ENCODE measurements at regions not wholly inside any gene's neighbourhood (a gene's known extent, or its start where the extent isn't known, plus 50 kb on each side); places are given as distances from the start of the nearest gene placed in this dataset.

DNA sequence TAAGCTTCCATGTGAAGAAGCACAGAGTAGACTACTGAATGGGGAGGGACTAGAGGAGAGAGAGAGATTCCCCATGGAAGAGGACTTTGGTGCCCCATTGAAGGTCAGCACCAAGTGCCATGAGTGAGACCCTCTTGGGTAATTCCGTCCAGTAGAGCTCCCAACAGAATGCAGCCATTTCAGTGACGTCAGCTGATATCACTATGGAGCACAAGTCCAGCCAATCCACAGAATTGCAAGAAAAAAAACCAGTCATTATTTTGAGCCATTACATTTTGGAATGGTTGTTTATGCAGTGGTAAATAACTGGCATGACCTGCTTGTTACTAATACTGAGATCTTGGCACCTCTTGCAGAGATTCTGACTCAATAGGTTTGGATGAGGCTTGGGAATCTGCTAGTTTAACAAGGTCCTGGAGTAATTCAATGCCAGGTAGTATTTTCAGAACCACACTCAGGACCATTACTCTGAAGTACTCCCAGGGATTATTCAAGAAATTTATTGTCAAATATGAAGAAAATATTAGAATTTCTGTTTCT is 52.6 kb upstream of the SP8 start:
- FAIRE-seq (no peak), DNase-seq (ENCODE audit: insufficient read length, low spot score) (no peak)
- TF ChIP-seq POU2F2 (IDR thresholded peaks at IDR 0.05; ENCODE audit: low read depth, low read length) (no peak), SPI1 (IDR thresholded peaks at IDR 0.05; ENCODE audit: low read depth, low read length) (no peak), POLR2A (IDR thresholded peaks at IDR 0.05; ENCODE audit: low read depth, low read length) (no peak), POLR2AphosphoS5 (IDR thresholded peaks at IDR 0.05; ENCODE audit: low read depth, low read length) (no peak), TAF1 (IDR thresholded peaks at IDR 0.05; ENCODE audit: low read depth, low read length) (no peak), PAX5 (IDR thresholded peaks at IDR 0.05; ENCODE audit: insufficient read depth, low read length, severe bottlenecking) (no peak)

DNA sequence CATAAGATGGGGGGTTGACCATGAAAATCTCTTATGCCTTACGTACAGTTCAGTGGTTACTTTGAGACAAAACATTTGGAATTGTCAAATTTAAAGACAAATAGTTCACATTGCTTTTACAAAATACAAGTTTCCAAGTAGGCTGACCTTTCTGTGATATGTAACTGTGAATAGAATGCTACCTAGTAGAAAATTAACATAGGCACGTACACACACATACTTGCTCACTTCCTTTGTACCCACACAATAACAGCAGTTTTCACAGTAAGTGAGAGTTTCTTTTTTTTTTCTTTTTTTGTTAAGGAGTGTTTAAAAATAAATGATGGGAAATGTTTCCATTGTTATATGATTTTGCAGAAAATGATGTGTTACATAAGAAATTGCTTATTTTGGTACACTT is 53.3 kb upstream of the SP8 start:
- DNase-seq (ENCODE audit: insufficient read length, low spot score), result no peak
- TF ChIP-seq POU2F2 (IDR thresholded peaks at IDR 0.05; ENCODE audit: low read depth, low read length), result no peak
- TF ChIP-seq PAX5 (IDR thresholded peaks at IDR 0.05; ENCODE audit: insufficient read depth, low read length, severe bottlenecking), result no peak
- TF ChIP-seq TAF1 (IDR thresholded peaks at IDR 0.05; ENCODE audit: low read depth, low read length), result no peak
- no peak for FAIRE-seq

DNA sequence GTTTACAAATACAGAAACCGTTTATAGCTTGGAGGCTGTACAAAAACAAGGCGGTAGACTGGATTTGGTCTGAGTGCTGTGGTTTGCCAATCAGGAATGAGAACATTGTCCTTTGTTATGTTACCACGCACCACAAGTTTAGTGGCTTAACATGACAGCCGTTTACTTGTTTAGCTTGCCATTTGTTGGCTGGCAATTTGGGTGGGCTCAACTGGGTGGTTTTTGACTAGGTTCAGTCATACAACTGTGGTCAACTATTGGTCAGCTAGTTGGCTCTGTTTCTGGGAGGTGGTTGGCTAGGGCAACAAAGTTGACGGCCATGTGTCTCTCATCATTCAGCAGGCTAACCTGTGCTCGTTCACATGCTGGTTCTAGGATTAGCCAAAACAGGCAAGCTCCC is 60.1 kb upstream of the SP8 start:
- TF ChIP-seq PAX5 (IDR thresholded peaks at IDR 0.05; ENCODE audit: insufficient read depth, low read length, severe bottlenecking) (no peak), POU2F2 (IDR thresholded peaks at IDR 0.05; ENCODE audit: low read depth, low read length) (no peak), POLR2AphosphoS5 (IDR thresholded peaks at IDR 0.05; ENCODE audit: low read depth, low read length) (no peak), SPI1 (IDR thresholded peaks at IDR 0.05; ENCODE audit: low read depth, low read length) (no peak), POLR2A (IDR thresholded peaks at IDR 0.05; ENCODE audit: low read depth, low read length) (no peak), TAF1 (IDR thresholded peaks at IDR 0.05; ENCODE audit: low read depth, low read length) (no peak)
- DNase-seq (ENCODE audit: insufficient read length, low spot score) (no peak), FAIRE-seq (no peak)

DNA sequence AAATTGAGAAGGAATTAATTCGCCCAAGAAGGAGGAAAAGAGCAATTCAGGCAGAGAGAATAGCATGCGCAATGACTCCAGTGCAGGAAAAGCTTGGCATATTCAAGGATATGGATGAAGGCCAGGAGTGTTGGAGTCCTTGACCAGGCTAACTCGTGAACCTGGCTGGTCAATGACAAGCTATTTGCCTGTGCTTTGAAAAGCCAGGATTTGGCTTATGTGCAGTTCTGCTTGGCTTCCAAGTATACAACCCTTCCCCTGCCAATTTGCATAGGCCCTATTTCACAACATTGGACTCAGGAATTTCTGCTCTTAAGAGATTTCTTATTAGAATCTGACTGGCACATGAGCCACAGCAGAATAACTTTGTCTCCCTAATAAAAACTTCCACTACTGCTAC is 72.3 kb upstream of the SP8 start:
- DNase-seq (ENCODE audit: insufficient read length, low spot score), result no peak
- FAIRE-seq, result no peak
- no peak for TF ChIP-seq SPI1 (IDR thresholded peaks at IDR 0.05; ENCODE audit: low read depth, low read length)
- no peak for TF ChIP-seq TAF1 (IDR thresholded peaks at IDR 0.05; ENCODE audit: low read depth, low read length)
- no peak for TF ChIP-seq POU2F2 (IDR thresholded peaks at IDR 0.05; ENCODE audit: low read depth, low read length)
- no peak for TF ChIP-seq PAX5 (IDR thresholded peaks at IDR 0.05; ENCODE audit: insufficient read depth, low read length, severe bottlenecking)
- TF ChIP-seq POLR2A (IDR thresholded peaks at IDR 0.05; ENCODE audit: low read depth, low read length), result no peak
- no peak for TF ChIP-seq POLR2AphosphoS5 (IDR thresholded peaks at IDR 0.05; ENCODE audit: low read depth, low read length)

DNA sequence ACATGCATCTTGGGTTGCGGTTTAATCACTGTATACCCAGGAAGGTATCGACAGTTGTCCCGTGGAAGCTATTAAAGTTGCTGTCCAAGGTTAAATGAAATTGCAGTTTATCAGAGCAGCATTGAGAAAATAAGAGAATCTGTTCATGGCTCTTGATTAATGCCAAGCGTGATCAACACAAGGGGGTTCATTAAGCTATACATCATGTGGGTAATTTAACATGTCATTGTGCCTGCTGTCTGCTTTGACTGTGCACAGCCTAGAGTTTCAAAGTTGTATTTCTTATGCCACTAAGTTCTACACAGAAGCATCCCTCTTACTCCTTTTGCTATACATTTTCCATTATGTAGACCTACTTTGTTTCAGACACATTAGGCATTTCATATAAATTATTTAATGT is 74.8 kb upstream of the SP8 start:
- no peak for DNase-seq (ENCODE audit: insufficient read length, low spot score)
- no peak for FAIRE-seq
- TF ChIP-seq POLR2A (IDR thresholded peaks at IDR 0.05; ENCODE audit: low read depth, low read length), result no peak
- no peak for TF ChIP-seq POU2F2 (IDR thresholded peaks at IDR 0.05; ENCODE audit: low read depth, low read length)
- no peak for TF ChIP-seq PAX5 (IDR thresholded peaks at IDR 0.05; ENCODE audit: insufficient read depth, low read length, severe bottlenecking)
- no peak for TF ChIP-seq SPI1 (IDR thresholded peaks at IDR 0.05; ENCODE audit: low read depth, low read length)
- TF ChIP-seq TAF1 (IDR thresholded peaks at IDR 0.05; ENCODE audit: low read depth, low read length), result no peak
- no peak for TF ChIP-seq POLR2AphosphoS5 (IDR thresholded peaks at IDR 0.05; ENCODE audit: low read depth, low read length)

DNA sequence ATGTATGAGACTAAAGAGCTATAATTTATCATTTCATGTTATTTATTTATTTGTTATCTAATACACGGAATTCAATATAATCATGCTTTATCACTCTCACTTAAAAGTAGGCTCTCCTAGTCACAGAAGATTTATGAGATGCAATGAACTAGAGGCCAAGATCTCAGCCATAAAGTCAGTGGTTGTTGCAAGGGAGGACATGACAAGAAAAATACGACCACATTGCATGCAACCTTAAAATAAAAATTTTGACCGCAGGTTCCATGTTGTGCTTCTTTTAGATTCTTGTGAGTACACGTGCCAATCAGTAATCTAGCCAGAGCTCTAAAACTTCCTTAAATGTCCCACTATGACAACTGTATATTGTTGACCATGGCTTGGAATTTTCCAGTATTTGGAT is 75.9 kb upstream of the SP8 start:
- DNase-seq (ENCODE audit: insufficient read length, low spot score), result no peak
- TF ChIP-seq SPI1 (IDR thresholded peaks at IDR 0.05; ENCODE audit: low read depth, low read length) (no peak), POLR2A (IDR thresholded peaks at IDR 0.05; ENCODE audit: low read depth, low read length) (no peak), POU2F2 (IDR thresholded peaks at IDR 0.05; ENCODE audit: low read depth, low read length) (no peak), PAX5 (IDR thresholded peaks at IDR 0.05; ENCODE audit: insufficient read depth, low read length, severe bottlenecking) (no peak), TAF1 (IDR thresholded peaks at IDR 0.05; ENCODE audit: low read depth, low read length) (no peak)
- FAIRE-seq, result no peak

DNA sequence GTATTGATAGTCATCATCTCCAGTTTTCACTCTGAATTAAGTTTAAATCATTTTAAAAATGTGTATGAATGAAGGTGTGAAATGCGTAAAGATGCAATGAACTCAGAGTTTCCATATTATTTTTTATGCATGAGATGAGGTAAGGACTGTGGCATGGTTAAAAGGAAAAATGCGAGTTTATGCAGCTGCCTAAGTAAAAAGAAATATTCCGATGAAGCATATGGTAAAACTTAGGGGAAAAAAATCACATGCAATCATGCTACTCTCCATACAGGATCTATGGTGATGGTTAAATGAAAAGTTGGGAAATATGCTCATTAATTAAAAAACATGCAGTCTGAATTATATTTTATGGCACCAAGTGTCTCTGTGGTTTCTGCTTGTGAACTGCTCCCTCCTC is 77.5 kb upstream of the SP8 start:
- DNase-seq (ENCODE audit: insufficient read length, low spot score) (no peak), FAIRE-seq (no peak)
- TF ChIP-seq POLR2A (IDR thresholded peaks at IDR 0.05; ENCODE audit: low read depth, low read length) (no peak), PAX5 (IDR thresholded peaks at IDR 0.05; ENCODE audit: insufficient read depth, low read length, severe bottlenecking) (no peak), POU2F2 (IDR thresholded peaks at IDR 0.05; ENCODE audit: low read depth, low read length) (no peak), TAF1 (IDR thresholded peaks at IDR 0.05; ENCODE audit: low read depth, low read length) (no peak), POLR2AphosphoS5 (IDR thresholded peaks at IDR 0.05; ENCODE audit: low read depth, low read length) (no peak), SPI1 (IDR thresholded peaks at IDR 0.05; ENCODE audit: low read depth, low read length) (no peak)

DNA sequence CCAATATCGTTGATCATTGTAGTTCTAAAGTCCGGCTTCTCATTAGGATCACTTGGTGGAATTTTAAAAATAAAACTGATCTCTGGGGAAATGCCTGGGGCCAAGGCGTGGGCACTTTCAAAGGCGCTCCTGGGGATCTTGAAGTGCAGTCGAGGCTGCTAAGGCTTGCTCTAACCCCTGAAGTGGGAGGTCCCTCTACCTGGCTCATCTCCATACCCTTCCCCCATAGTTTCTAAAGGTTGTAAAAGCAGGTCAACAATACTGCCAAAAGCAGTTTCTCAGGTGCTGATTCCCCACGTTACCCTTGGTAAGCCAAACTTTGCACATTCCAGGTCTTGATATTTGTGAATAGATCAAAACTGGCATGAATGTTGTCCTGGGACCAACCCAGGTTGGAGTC is 79.0 kb upstream of the SP8 start:
- no peak for FAIRE-seq

DNA sequence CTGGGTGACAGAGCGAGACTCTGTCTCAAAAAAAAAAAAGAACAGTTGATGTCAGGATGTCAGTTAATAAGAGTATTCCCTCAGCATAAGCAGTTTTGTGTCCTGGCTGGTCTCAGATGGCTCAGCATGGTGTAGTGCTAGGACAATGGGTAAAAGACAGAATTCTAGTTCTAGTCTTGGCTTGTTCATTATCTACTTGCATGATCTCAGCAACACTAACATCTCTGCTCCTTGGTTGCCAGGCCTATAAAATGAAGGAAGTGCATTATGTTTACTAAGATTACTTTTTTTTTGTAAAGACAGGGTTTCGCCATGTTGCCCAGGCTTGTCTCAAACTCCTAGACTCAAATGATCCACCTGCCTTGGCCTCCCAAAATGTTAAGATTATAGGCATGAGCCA is 84.3 kb upstream of the SP8 start:
- DNase-seq (ENCODE audit: insufficient read length, low spot score) (no peak), FAIRE-seq (no peak)
- no peak for TF ChIP-seq POLR2A (IDR thresholded peaks at IDR 0.05; ENCODE audit: low read depth, low read length)
- TF ChIP-seq TAF1 (IDR thresholded peaks at IDR 0.05; ENCODE audit: low read depth, low read length), result no peak
- no peak for TF ChIP-seq PAX5 (IDR thresholded peaks at IDR 0.05; ENCODE audit: insufficient read depth, low read length, severe bottlenecking)
- no peak for TF ChIP-seq SPI1 (IDR thresholded peaks at IDR 0.05; ENCODE audit: low read depth, low read length)
- no peak for TF ChIP-seq POU2F2 (IDR thresholded peaks at IDR 0.05; ENCODE audit: low read depth, low read length)
- TF ChIP-seq POLR2AphosphoS5 (IDR thresholded peaks at IDR 0.05; ENCODE audit: low read depth, low read length), result no peak

More for the DNA sequence above, 79.0 kb upstream of the SP8 start:
- DNase-seq (ENCODE audit: insufficient read length, low spot score), result no peak
- no peak for TF ChIP-seq PAX5 (IDR thresholded peaks at IDR 0.05; ENCODE audit: insufficient read depth, low read length, severe bottlenecking)

DNA sequence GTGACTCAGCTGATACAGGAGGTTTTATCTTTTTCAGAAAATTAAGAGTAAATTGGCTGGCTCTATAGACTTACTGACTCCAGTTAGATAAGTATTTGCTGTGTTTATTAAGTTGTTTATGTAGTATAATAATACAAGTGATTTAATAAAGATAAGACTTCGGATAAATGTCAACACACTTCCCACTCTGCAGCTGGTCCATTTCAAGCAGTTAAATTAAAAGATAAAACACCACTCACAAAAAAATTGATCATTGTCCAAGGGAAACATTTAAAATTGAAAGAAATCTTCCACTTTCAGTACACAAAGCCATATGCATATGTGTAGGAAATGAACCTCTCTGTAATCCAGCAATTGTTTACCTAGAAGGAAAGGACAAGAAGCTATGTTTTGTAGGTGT is 106.1 kb upstream of the SP8 start:
- FAIRE-seq, result no peak
- TF ChIP-seq POU2F2 (IDR thresholded peaks at IDR 0.05; ENCODE audit: low read depth, low read length), result no peak
- no peak for TF ChIP-seq PAX5 (IDR thresholded peaks at IDR 0.05; ENCODE audit: insufficient read depth, low read length, severe bottlenecking)
- TF ChIP-seq TAF1 (IDR thresholded peaks at IDR 0.05; ENCODE audit: low read depth, low read length), result no peak
- TF ChIP-seq POLR2A (IDR thresholded peaks at IDR 0.05; ENCODE audit: low read depth, low read length), result no peak
- TF ChIP-seq SPI1 (IDR thresholded peaks at IDR 0.05; ENCODE audit: low read depth, low read length), result no peak
- no peak for TF ChIP-seq POLR2AphosphoS5 (IDR thresholded peaks at IDR 0.05; ENCODE audit: low read depth, low read length)
- no peak for DNase-seq (ENCODE audit: insufficient read length, low spot score)

All from GM12891 (cell line).